HepG2 (cell line): ENCODE measurements at regions not wholly inside any gene's neighbourhood (a gene's known extent, or its start where the extent isn't known, plus 50 kb on each side); places are given as distances from the start of the nearest gene placed in this dataset.

Experiments
- ATAC-seq: fragments of 200-7000 bp; cut with Tn5 transposase; 3 replicates; pipeline ENCODE4 v1.9.1; 2020; ENCODE audit warnings: mild to moderate bottlenecking, moderate library complexity
- BruUV-seq: library from RNA; stranded (reverse); fragments of 400-500 nt; replicated peaks from 2 replicates; lab custom pipeline; 2021; lab: Mats Ljungman, UMichigan
- CTCF ChIA-PET: fragments of 300-600 bp; formaldehyde crosslinking; extraction: SDS; loops from one replicate; lab custom pipeline; 2021; ENCODE audit warnings: low total read pairs, inconsistent platforms, low intra/inter-chr PET ratio; lab: Yijun Ruan, JAX
- POLR2A ChIA-PET: fragments of 350-600 bp; sonication (Branson Sonifier 250); formaldehyde crosslinking; loops from one replicate; lab custom pipeline; 2020; ENCODE audit warnings: antibody characterized with exemption, inconsistent platforms; lab: Yijun Ruan, JAX
- DNase-seq: peaks from one replicate; pipeline ENCODE4 v3.0.0-alpha.2; 2015; ENCODE audit warnings: low spot score
- FAIRE-seq: peaks from 3 replicates; lab custom pipeline; 2011; peaks lifted over from hg19 to GRCh38; lab: Jason Lieb, UNC
- H2AFZ ChIP-seq: one replicate; pipeline ENCODE4 v1.6.1; 2011; ENCODE audit warnings: low read length, inconsistent platforms
- H3K27ac ChIP-seq: fragments of 300-600 bp; 3 replicates; pipeline ENCODE4 v1.8.0; 2011; ENCODE audit warnings: mixed run types, mild to moderate bottlenecking, mixed read lengths, low read length, inconsistent platforms; ENCODE audit not compliant: insufficient read depth; ENCODE audit errors: extremely low read length
- H3K27me3 ChIP-seq, 2 experiments: fragments of 200-600 bp in 1 of 2; 2 replicates in 1 of 2; 3 replicates in 1 of 2; pipeline versions ENCODE4 v1.6.0 to v1.8.0; 2011; ENCODE audit warnings: low read length in 2 of 2, mild to moderate bottlenecking in 2 of 2, moderate library complexity in 2 of 2, inconsistent platforms in 1 of 2; ENCODE audit not compliant: insufficient read depth in 2 of 2, control insufficient read depth in 1 of 2
- H3K36me3 ChIP-seq, 2 experiments: fragments of 200-600 bp in 1 of 2; replicated peaks in 1 of 2; 2 replicates in 1 of 2; 3 replicates in 1 of 2; pipeline versions ENCODE4 v1.5.1 to v1.8.0; 2011; ENCODE audit warnings: low read length in 2 of 2, inconsistent platforms in 1 of 2; ENCODE audit not compliant: insufficient read depth in 2 of 2, control insufficient read depth in 1 of 2
- H3K4me1 ChIP-seq: 2 replicates; pipeline ENCODE4 v1.5.1; 2012; ENCODE audit warnings: low read length, inconsistent platforms; ENCODE audit not compliant: insufficient read depth
- H3K4me2 ChIP-seq: 2 replicates; pipeline ENCODE4 v1.6.0; 2011; ENCODE audit warnings: low read depth, low read length, inconsistent platforms
- H3K4me3 ChIP-seq, 3 experiments: fragments of 200-600 bp in 1 of 3; sonication (generic), shearing (Covaris generic) in 1 of 3; replicated peaks in 1 of 3; 2 replicates each; pipeline ENCODE4 v1.5.1; 2011 to 2016; ENCODE audit warnings: low read length in 3 of 3, inconsistent platforms in 2 of 3, low read depth in 2 of 3, mild to moderate bottlenecking in 2 of 3, control low read depth in 1 of 3, mixed read lengths in 1 of 3; ENCODE audit not compliant: insufficient read depth in 1 of 3
- H3K79me2 ChIP-seq: one replicate; pipeline ENCODE4 v1.6.1; 2011; ENCODE audit warnings: low read length, inconsistent platforms; ENCODE audit not compliant: insufficient read depth
- H3K9ac ChIP-seq: 2 replicates; pipeline ENCODE4 v1.6.0; 2011; ENCODE audit warnings: mild to moderate bottlenecking, low read depth, low read length, inconsistent platforms; ENCODE audit not compliant: insufficient read depth
- H3K9me3 ChIP-seq: 2 replicates; pipeline ENCODE4 v1.5.1; 2012; ENCODE audit warnings: mild to moderate bottlenecking, low read length
- H4K20me1 ChIP-seq: 2 replicates; pipeline ENCODE4 v1.6.0; 2011; ENCODE audit warnings: inconsistent platforms, mild to moderate bottlenecking, low read length, moderate library complexity; ENCODE audit not compliant: insufficient read depth
- CEBPB ChIP-seq: IDR thresholded peaks from 2 replicates; pipeline ENCODE4 v1.6.1; 2011; ENCODE audit warnings: low read depth, low read length, improper control_type of control experiment, borderline replicate concordance
- CENPX ChIP-seq: sonication (generic); formaldehyde crosslinking; IDR thresholded peaks from 2 replicates; pipeline ENCODE4 v1.9.0; 2021; ENCODE audit warnings: mild to moderate bottlenecking, missing genetic modification reagents, moderate library complexity
- EZH2 ChIP-seq: conservative IDR thresholded peaks from 2 replicates; pipeline ENCODE4 v1.6.1; 2012; ENCODE audit warnings: mild to moderate bottlenecking, low read depth, low read length, moderate library complexity
- HCFC1 ChIP-seq: fragments of 150-350 bp; IDR thresholded peaks from 2 replicates; pipeline ENCODE4 v1.6.1; 2014; ENCODE audit warnings: low read depth, low read length
- IRX3 ChIP-seq: sonication (generic); formaldehyde crosslinking; IDR thresholded peaks from 2 replicates; pipeline ENCODE4 v1.8.1; 2023; ENCODE audit warnings: mild to moderate bottlenecking, low read depth, missing genetic modification reagents, borderline replicate concordance
- KAT8 ChIP-seq: IDR thresholded peaks from 2 replicates; pipeline ENCODE4 v1.6.1; 2016; ENCODE audit warnings: missing genetic modification reagents, missing compliant biosample characterization
- NFRKB ChIP-seq: fragments of 450-650 bp; IDR thresholded peaks from 2 replicates; pipeline ENCODE4 v1.6.1; 2017
- NR2F6 ChIP-seq, 2 experiments: IDR thresholded peaks; 2 replicates each; pipeline ENCODE4 v1.6.1; 2016; ENCODE audit warnings: antibody characterized with exemption in 1 of 2, mild to moderate bottlenecking in 1 of 2
- THRA ChIP-seq: sonication (generic); formaldehyde crosslinking; IDR thresholded peaks from 2 replicates; pipeline ENCODE4 v1.4.0; 2020; ENCODE audit warnings: missing genetic modification reagents, borderline replicate concordance
- ZNF3 ChIP-seq: IDR thresholded peaks from 2 replicates; pipeline ENCODE4 v1.7.0; 2017; ENCODE audit warnings: inconsistent platforms
- WGBS: methylation state at CpG from one replicate; pipeline ENCODE4 v1.1.6; 2017; ENCODE audit warnings: low lambda C conversion rate; 5-methylcytosine and 5-hydroxymethylcytosine counted together
- in situ Hi-C: cut with HindIII; loops from 2 replicates; pipeline ENCODE4 v1.10.0; 2017; ENCODE audit warnings: low pct_unique_long_range_greater_than_20kb; ENCODE audit not compliant: extremely low pct_ligation_motif_present
- intact Hi-C: fragments of 100-400 bp; cut with micrococcal nuclease; formaldehyde crosslinking; loops from one replicate; pipeline ENCODE4 v1.10.0; 2022; ENCODE audit not compliant: unreplicated experiment
- TF ChIP-seq, protein P1 (sequence below): sonication (generic); formaldehyde crosslinking; IDR thresholded peaks from 2 replicates; pipeline ENCODE4 v1.8.1; 2022; ENCODE audit warnings: mild to moderate bottlenecking, missing genetic modification reagents
- TF ChIP-seq, protein P2 (sequence below): sonication (generic); formaldehyde crosslinking; IDR thresholded peaks from 2 replicates; pipeline ENCODE4 v1.4.0; 2020; ENCODE audit warnings: missing genetic modification reagents

GRCh38 chr6:55033016-55033546, 141.2 kb upstream of the HCRTR2 start:
- CTCF ChIA-PET, result no interaction called here
- H3K27ac ChIP-seq, result no peak overlapping the region
- H3K9ac ChIP-seq, result no peak overlapping the region
- no peaks in the 10 kb centered on the region for H3K79me2 ChIP-seq
- H3K4me3 ChIP-seq, result no peak overlapping the region
- no peak for DNase-seq
- FAIRE-seq, result no peak
- intact Hi-C loops (no loop called here), in situ Hi-C loops (no loop called here)
- no peaks in the 10 kb centered on the region for H4K20me1 ChIP-seq
- H2AFZ ChIP-seq, result no peak overlapping the region
- POLR2A ChIA-PET, result no interaction called here
- H3K4me1 ChIP-seq, result no peaks in the 10 kb centered on the region
- no peak for ATAC-seq
- no peak overlapping the region for H3K4me2 ChIP-seq
- H3K27me3 ChIP-seq, result no peaks in the 10 kb centered on the region
- no peaks in the 10 kb centered on the region for H3K36me3 ChIP-seq
- no TSS peak for BruUV-seq
- TF ChIP-seq KAT8 (no peak), NR2F6 (IDR thresholded peaks at IDR 0.05) (no peak), NR2F6 (CRISPR knock-in tag; IDR thresholded peaks at IDR 0.05) (no peak), CEBPB (no peak), IRX3 (CRISPR knock-in tag) (no peak)
- peaks cover 20% of the 10 kb centered on the region for H3K9me3 ChIP-seq

DNA sequence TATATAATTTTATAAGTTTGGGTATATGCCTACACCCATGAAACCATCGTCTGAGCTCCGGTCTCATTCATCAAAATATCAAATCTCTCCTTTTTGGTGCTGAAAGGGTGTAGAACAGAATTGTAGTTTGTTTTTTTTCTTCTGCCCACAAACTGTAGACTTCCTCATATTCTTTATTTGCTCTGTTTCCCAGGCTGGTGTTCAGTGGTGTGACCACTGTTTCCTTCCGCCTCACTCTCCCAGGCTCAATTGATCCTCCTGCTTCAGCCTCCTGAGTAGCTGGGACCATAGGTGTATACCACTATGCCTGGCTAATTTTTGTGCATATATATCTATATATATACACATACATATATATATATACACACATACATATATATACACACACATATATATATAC, 139.6 kb upstream of the HCRTR2 start:
- ChIA-PET POLR2A (no interaction called here), CTCF (interaction anchor here (0.5 kb wide), 1 partner anchor 150 kb away, joined by 3 read pairs; no protein-coding TSS in a partner anchor)
- WGBS, result 41% methylated on average over 3 of the region's 3 CpGs
- Histone ChIP-seq H3K4me3 (no peak overlapping the region), H3K27ac (no peak overlapping the region), H3K79me2 (no peaks in the 10 kb centered on the region), H3K36me3 (no peaks in the 10 kb centered on the region), H3K9ac (no peak overlapping the region), H3K27me3 (no peaks in the 10 kb centered on the region), H2AFZ (no peak overlapping the region), H3K9me3 (peaks cover 14% of the 10 kb centered on the region), H4K20me1 (no peaks in the 10 kb centered on the region), H3K4me1 (no peaks in the 10 kb centered on the region), H3K4me2 (no peak overlapping the region)
- DNase-seq (no peak), ATAC-seq (no peak), FAIRE-seq (no peak)
- intact Hi-C loops (no loop called here), in situ Hi-C loops (no loop called here)
- no TSS peak for BruUV-seq
- TF ChIP-seq EZH2, result no peak
- TF ChIP-seq HCFC1, result no peak
- TF ChIP-seq, protein P1, sequence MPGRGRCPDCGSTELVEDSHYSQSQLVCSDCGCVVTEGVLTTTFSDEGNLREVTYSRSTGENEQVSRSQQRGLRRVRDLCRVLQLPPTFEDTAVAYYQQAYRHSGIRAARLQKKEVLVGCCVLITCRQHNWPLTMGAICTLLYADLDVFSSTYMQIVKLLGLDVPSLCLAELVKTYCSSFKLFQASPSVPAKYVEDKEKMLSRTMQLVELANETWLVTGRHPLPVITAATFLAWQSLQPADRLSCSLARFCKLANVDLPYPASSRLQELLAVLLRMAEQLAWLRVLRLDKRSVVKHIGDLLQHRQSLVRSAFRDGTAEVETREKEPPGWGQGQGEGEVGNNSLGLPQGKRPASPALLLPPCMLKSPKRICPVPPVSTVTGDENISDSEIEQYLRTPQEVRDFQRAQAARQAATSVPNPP (CRISPR knock-in tag), result no peak
- no peak for TF ChIP-seq CENPX (CRISPR knock-in tag)
- TF ChIP-seq ZNF3, result no peak
- TF ChIP-seq THRA (CRISPR knock-in tag), result no peak
- TF ChIP-seq, protein P2, sequence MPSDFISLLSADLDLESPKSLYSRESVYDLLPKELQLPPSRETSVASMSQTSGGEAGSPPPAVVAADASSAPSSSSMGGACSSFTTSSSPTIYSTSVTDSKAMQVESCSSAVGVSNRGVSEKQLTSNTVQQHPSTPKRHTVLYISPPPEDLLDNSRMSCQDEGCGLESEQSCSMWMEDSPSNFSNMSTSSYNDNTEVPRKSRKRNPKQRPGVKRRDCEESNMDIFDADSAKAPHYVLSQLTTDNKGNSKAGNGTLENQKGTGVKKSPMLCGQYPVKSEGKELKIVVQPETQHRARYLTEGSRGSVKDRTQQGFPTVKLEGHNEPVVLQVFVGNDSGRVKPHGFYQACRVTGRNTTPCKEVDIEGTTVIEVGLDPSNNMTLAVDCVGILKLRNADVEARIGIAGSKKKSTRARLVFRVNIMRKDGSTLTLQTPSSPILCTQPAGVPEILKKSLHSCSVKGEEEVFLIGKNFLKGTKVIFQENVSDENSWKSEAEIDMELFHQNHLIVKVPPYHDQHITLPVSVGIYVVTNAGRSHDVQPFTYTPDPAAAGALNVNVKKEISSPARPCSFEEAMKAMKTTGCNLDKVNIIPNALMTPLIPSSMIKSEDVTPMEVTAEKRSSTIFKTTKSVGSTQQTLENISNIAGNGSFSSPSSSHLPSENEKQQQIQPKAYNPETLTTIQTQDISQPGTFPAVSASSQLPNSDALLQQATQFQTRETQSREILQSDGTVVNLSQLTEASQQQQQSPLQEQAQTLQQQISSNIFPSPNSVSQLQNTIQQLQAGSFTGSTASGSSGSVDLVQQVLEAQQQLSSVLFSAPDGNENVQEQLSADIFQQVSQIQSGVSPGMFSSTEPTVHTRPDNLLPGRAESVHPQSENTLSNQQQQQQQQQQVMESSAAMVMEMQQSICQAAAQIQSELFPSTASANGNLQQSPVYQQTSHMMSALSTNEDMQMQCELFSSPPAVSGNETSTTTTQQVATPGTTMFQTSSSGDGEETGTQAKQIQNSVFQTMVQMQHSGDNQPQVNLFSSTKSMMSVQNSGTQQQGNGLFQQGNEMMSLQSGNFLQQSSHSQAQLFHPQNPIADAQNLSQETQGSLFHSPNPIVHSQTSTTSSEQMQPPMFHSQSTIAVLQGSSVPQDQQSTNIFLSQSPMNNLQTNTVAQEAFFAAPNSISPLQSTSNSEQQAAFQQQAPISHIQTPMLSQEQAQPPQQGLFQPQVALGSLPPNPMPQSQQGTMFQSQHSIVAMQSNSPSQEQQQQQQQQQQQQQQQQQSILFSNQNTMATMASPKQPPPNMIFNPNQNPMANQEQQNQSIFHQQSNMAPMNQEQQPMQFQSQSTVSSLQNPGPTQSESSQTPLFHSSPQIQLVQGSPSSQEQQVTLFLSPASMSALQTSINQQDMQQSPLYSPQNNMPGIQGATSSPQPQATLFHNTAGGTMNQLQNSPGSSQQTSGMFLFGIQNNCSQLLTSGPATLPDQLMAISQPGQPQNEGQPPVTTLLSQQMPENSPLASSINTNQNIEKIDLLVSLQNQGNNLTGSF (CRISPR knock-in tag), result no peak
- TF ChIP-seq NFRKB, result no peak
